Central memory CD8-positive, alpha-beta T cell (primary cell): ENCODE measurements at regions not wholly inside any gene's neighbourhood (a gene's known extent, or its start where the extent isn't known, plus 50 kb on each side); places are given as distances from the start of the nearest gene placed in this dataset.

Source experiments
- ATAC-seq: fragments of 150-1000 bp; cut with Tn5 transposase; replicated peaks from 2 replicates; pipeline ENCODE4 v1.10.0; 2022; ENCODE audit warnings: mild to moderate bottlenecking, moderate FRiP score, moderate number of reproducible peaks; ENCODE audit not compliant: poor library complexity, severe bottlenecking; ENCODE audit errors: extremely low read depth
- DNase-seq, 2 donors: peaks; one replicate each; pipeline ENCODE4 v3.0.0; 2021; ENCODE audit warnings: low spot score in 2 of 2
- H3K27ac Mint-ChIP-seq: one replicate; pipeline ENCODE4 v1.8.0; 2022; ENCODE audit warnings: low read depth, mild to moderate bottlenecking, moderate library complexity, mixed read lengths
- H3K27me3 Mint-ChIP-seq: one replicate; pipeline ENCODE4 v1.8.0; 2022; ENCODE audit warnings: mixed read lengths
- H3K36me3 Mint-ChIP-seq: one replicate; pipeline ENCODE4 v1.8.0; 2022; ENCODE audit warnings: mild to moderate bottlenecking, moderate library complexity, mixed read lengths; ENCODE audit not compliant: insufficient read depth
- H3K4me1 Mint-ChIP-seq: one replicate; pipeline ENCODE4 v1.8.0; 2022; ENCODE audit warnings: mixed read lengths
- H3K4me3 Mint-ChIP-seq: one replicate; pipeline ENCODE4 v1.8.0; 2022; ENCODE audit warnings: mild to moderate bottlenecking, moderate library complexity, mixed read lengths
- H3K9me3 Mint-ChIP-seq: one replicate; pipeline ENCODE4 v1.8.0; 2022; ENCODE audit warnings: mixed read lengths

DNA sequence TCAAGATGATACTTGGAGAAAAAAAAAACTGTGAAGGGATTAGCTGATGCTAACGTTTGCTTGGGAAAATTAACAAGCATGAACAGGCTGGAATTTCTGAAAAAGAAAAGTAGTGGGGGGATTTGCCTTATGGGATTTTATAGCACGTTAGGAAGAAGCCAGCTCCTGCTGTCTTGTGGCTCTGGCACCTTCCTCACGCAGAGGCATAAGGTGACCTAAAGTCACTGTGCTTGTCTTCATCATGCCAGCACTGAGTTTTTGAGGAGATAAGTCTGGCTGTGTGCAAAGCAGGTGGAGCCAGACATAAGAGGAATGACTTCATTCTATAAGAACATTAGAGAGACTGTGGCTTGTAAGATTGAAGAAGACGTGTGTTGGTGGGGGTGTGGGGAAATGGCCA is 94.4 kb upstream of the MAP1B start:
- H3K27me3 Mint-ChIP-seq, result peaks cover 53% of the 10 kb centered on the region

GRCh38 chr5:72013766-72014624 is 93.3 kb upstream of the MAP1B start:
- no peaks in the 10 kb centered on the region for H3K4me1 Mint-ChIP-seq
- ATAC-seq (no peak), DNase-seq (no peak)
- H3K9me3 Mint-ChIP-seq, result no peaks in the 10 kb centered on the region
- H3K27ac Mint-ChIP-seq, result no peak overlapping the region
- no peaks in the 10 kb centered on the region for H3K36me3 Mint-ChIP-seq
- H3K27me3 Mint-ChIP-seq, result peaks cover 45% of the 10 kb centered on the region
- H3K4me3 Mint-ChIP-seq, result no peak overlapping the region

More for the DNA sequence above, 94.4 kb upstream of the MAP1B start:
- no peak overlapping the region for H3K4me3 Mint-ChIP-seq
- H3K9me3 Mint-ChIP-seq, result no peaks in the 10 kb centered on the region
- H3K4me1 Mint-ChIP-seq, result no peaks in the 10 kb centered on the region
- no peak overlapping the region for H3K27ac Mint-ChIP-seq
- ATAC-seq, result no peak
- H3K36me3 Mint-ChIP-seq, result no peaks in the 10 kb centered on the region
- DNase-seq, result no peak

DNA sequence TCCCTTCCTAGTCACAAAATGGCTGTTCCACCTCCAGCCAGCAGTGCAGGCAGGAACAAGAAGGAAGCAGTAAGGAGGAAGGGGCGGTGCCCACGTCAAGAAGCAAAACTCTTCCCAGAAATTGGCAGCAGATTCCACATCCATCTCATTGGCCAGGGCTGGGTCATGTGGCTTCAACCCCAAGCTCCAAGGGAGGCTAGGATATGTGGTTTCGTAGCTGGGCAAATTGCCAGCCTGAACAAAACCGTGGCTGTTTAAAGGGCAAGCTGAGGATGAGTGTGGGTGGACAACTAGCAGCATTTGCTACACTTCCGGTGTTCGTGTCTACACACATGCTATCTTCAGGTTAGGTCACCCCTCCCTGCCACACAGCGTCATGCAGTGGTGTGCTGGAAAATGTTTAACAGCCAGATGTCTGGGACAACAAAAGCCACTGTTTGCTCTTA is 92.1 kb upstream of the MAP1B start:
- DNase-seq (no peak), ATAC-seq (no peak)
- Mint-ChIP-seq H3K36me3 (no peaks in the 10 kb centered on the region), H3K27ac (no peak overlapping the region), H3K4me1 (no peaks in the 10 kb centered on the region), H3K4me3 (no peak overlapping the region), H3K27me3 (peaks cover 45% of the 10 kb centered on the region), H3K9me3 (no peaks in the 10 kb centered on the region)

GRCh38 chr5:72018143-72018803 is 89.0 kb upstream of the MAP1B start:
- Mint-ChIP-seq H3K4me1 (no peaks in the 10 kb centered on the region), H3K27me3 (peaks cover 56% of the 10 kb centered on the region), H3K36me3 (no peaks in the 10 kb centered on the region), H3K27ac (no peak overlapping the region), H3K9me3 (peaks cover 5% of the 10 kb centered on the region), H3K4me3 (no peak overlapping the region)
- ATAC-seq (peak; percentile 46), DNase-seq (peak; percentile 16 to 31)

DNA sequence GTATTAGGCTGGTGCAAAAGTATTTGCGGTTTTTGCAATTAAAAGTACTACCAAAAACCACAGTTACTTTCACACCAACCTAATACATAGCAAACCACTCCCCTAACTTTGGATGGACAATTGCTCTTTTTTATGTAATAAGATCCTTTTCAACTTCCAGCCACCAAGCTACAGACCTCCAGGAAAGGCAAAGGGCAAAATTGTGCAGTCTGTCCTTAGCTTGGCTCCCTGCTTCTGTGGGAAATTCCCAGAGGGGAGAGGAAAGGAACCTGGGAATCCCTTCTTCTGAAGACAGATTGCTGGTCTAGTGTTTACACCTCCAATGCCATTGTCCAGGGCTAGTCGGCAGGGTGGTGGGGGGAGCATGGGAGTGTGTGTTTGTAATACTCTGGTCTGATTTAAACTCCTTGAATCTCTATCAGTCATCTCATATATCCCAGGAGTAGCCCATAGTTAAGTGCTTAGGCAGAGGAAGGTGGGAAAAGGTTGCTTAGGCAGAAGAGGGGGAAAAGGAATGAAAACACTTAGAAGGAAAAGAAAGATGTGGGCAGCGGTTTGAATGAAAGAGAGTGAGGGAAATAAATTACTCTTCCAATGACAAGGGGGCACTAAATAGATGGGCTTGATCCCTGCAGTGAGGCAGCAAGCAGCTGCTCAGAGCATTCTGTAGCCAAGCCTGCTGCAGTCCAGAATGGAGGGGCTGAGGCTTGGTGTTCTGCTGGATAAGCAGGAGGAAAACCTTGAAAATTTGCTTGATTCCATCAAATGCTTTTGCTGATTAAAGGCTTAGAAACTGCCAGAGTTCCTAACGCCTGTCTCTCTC is 86.9 kb upstream of the MAP1B start:
- H3K4me3 Mint-ChIP-seq, result no peak overlapping the region
- H3K4me1 Mint-ChIP-seq, result no peaks in the 10 kb centered on the region
- no peak overlapping the region for H3K27ac Mint-ChIP-seq
- peaks cover 51% of the 10 kb centered on the region for H3K27me3 Mint-ChIP-seq
- no peak for DNase-seq
- H3K36me3 Mint-ChIP-seq, result no peaks in the 10 kb centered on the region
- peaks cover 5% of the 10 kb centered on the region for H3K9me3 Mint-ChIP-seq
- no peak for ATAC-seq

- Mint-ChIP-seq H3K9me3 (peaks cover 5% of the 10 kb centered on the region), H3K36me3 (no peaks in the 10 kb centered on the region), H3K4me1 (no peaks in the 10 kb centered on the region), H3K27me3 (peaks cover 51% of the 10 kb centered on the region), H3K27ac (no peak overlapping the region), H3K4me3 (no peak overlapping the region)
- DNase-seq, result no peak
- no peak for ATAC-seq
These were observed 85.5 kb upstream of the MAP1B start for GRCh38 chr5:72021651-72022357.

GRCh38 chr5:72028382-72028781 is 78.9 kb upstream of the MAP1B start:
- Mint-ChIP-seq H3K4me3 (no peak overlapping the region), H3K27me3 (peaks cover 48% of the 10 kb centered on the region), H3K36me3 (no peaks in the 10 kb centered on the region), H3K4me1 (no peaks in the 10 kb centered on the region), H3K27ac (no peak overlapping the region), H3K9me3 (no peaks in the 10 kb centered on the region)
- ATAC-seq (no peak), DNase-seq (no peak)

- Mint-ChIP-seq H3K9me3 (no peaks in the 10 kb centered on the region), H3K4me1 (no peaks in the 10 kb centered on the region), H3K27ac (no peak overlapping the region), H3K4me3 (no peak overlapping the region), H3K27me3 (peaks cover 44% of the 10 kb centered on the region), H3K36me3 (no peaks in the 10 kb centered on the region)
- DNase-seq, result no peak
- no peak for ATAC-seq
These were observed 77.0 kb upstream of the MAP1B start for GRCh38 chr5:72030237-72030636.

GRCh38 chr5:72032788-72033187 is 74.5 kb upstream of the MAP1B start:
- no peaks in the 10 kb centered on the region for H3K36me3 Mint-ChIP-seq
- DNase-seq, result no peak
- H3K27me3 Mint-ChIP-seq, result peaks cover 70% of the 10 kb centered on the region
- H3K27ac Mint-ChIP-seq, result no peak overlapping the region
- no peaks in the 10 kb centered on the region for H3K9me3 Mint-ChIP-seq
- no peak overlapping the region for H3K4me3 Mint-ChIP-seq
- H3K4me1 Mint-ChIP-seq, result no peaks in the 10 kb centered on the region
- ATAC-seq, result no peak

DNA sequence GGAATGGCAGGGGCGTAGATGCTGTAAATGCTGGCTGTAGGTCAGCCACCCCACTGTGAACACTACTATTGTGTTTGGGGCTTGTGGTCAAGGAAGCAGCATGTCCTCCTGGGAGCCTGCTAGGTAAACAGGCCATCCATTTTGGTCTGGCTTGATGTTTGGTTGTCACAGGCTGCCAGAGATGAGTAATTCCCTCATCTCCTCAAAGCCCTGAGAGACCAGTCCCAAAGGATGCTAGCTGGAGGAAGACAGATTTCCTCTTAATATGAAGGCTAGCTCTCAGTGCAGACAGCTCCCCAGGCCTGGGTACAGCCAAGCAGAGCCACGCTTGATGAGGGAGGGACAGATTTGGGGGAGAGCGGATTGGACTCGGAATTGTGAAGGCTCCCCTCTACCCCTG is 72.5 kb upstream of the MAP1B start:
- Mint-ChIP-seq H3K4me1 (no peaks in the 10 kb centered on the region), H3K27ac (no peak overlapping the region), H3K4me3 (no peak overlapping the region), H3K36me3 (no peaks in the 10 kb centered on the region), H3K27me3 (peaks cover 72% of the 10 kb centered on the region), H3K9me3 (no peaks in the 10 kb centered on the region)
- DNase-seq, result no peak
- ATAC-seq, result no peak

GRCh38 chr5:72035831-72036230 is 71.4 kb upstream of the MAP1B start:
- no peak for DNase-seq
- Mint-ChIP-seq H3K27me3 (peaks cover 70% of the 10 kb centered on the region), H3K4me3 (no peak overlapping the region), H3K9me3 (no peaks in the 10 kb centered on the region), H3K27ac (no peak overlapping the region), H3K4me1 (no peaks in the 10 kb centered on the region), H3K36me3 (no peaks in the 10 kb centered on the region)
- no peak for ATAC-seq

- no peak for ATAC-seq
- no peak for DNase-seq
- Mint-ChIP-seq H3K9me3 (no peaks in the 10 kb centered on the region), H3K27me3 (peaks cover 59% of the 10 kb centered on the region), H3K36me3 (no peaks in the 10 kb centered on the region), H3K4me1 (no peaks in the 10 kb centered on the region), H3K4me3 (no peak overlapping the region), H3K27ac (no peak overlapping the region)
These were observed 70.3 kb upstream of the MAP1B start for GRCh38 chr5:72036951-72037350.
